Heart left ventricle (tissue), 13 donors: ENCODE measurements at regions not wholly inside any gene's neighbourhood (a gene's known extent, or its start where the extent isn't known, plus 50 kb on each side); places are given as distances from the start of the nearest gene placed in this dataset.

ENCODE experiments used
- CTCF ChIP-seq, 12 donors: fragments of 200-600 bp; sonication (generic) in 4 of 12; IDR thresholded peaks; one replicate each; pipeline versions ENCODE4 v1.5.0 to v1.8.0; 2018 to 2022; ENCODE audit warnings: antibody characterized with exemption in 12 of 12, mild to moderate bottlenecking in 5 of 12
- POLR2A ChIP-seq, 2 donors: fragments of 450-650 bp; IDR thresholded peaks; one replicate each; pipeline ENCODE4 v1.6.1; 2017; ENCODE audit warnings: antibody characterized with exemption in 2 of 2, mild to moderate bottlenecking in 2 of 2, moderate library complexity in 2 of 2
- donor health status: ischemic (EF 13 %, LVEDD 7.1; RV severe dilation, severe dysfunction).
- donor health status: DM: no; HTN: yes; CAD: no.
- donor health status: DM: no; HTN: no; CAD: no.
- donor health status: ischemic (EF 25% LVEDD 6.9; RV normal size, moderate dysfunction).
- donor health status: ischemic (EF 25% LVEDD 5.7; RV mildly dilated, moderate dysfunction).
- donor health status: ischemic (EF 35%, LVEDD 5.7; RV mildly dilated, moderate dysfunction).
- donor health status: nonischemic (EF 11% LVEDD 7.7; RV severe dilation, severe dysfunction).
- donor health status: DM: yes; HTN: yes; CAD: no.
- donor health status: PGD.
- donor health status: ischemic (EF 29% LVEDD 5.4; RV normal size, mild dysfunction).
- donor health status: nonischemic (EF 23%, LVEDD 6.1; RV moderate dilation, normal function).

- TF ChIP-seq CTCF (IDR thresholded peaks at IDR 0.05) (no peak), POLR2A (IDR thresholded peaks at IDR 0.05) (no peak)
Observed at GRCh38 chr3:72189339-72189738, 404.4 kb upstream of the PROK2 start.
